K562 (cell line): ENCODE measurements at regions not wholly inside any gene's neighbourhood (a gene's known extent, or its start where the extent isn't known, plus 50 kb on each side); places are given as distances from the start of the nearest gene placed in this dataset.

Experiments used
- ATAC-seq: fragments of 200-7000 bp; cut with Tn5 transposase; 3 replicates; pipeline ENCODE4 v1.9.1; 2020; ENCODE audit warnings: moderate library complexity
- BruUV-seq: library from RNA; stranded (reverse); fragments of 400-500 nt; replicated peaks from 2 replicates; lab custom pipeline; 2021; lab: Mats Ljungman, UMichigan
- CTCF ChIA-PET: fragments of 300-600 bp; formaldehyde crosslinking; extraction: SDS; loops from one replicate; lab custom pipeline; 2021; ENCODE audit warnings: low intra/inter-chr PET ratio; lab: Yijun Ruan, JAX
- POLR2A ChIA-PET: fragments of 300-600, 350-650 bp; sonication (Branson Sonifier 250); formaldehyde crosslinking; extraction: SDS; loops from one replicate; lab custom pipeline; 2021; ENCODE audit warnings: antibody characterized with exemption, inconsistent platforms; lab: Yijun Ruan, JAX
- DNase-seq, 4 experiments: peaks; one replicate each; pipeline versions ENCODE4 v3.0.0 to v3.0.0-alpha.2; 2011 to 2018; ENCODE audit warnings: low spot score in 3 of 4, mixed read lengths in 3 of 4; ENCODE audit errors: extremely low read depth in 1 of 4
- FAIRE-seq: peaks from 2 replicates; lab custom pipeline; 2011; peaks lifted over from hg19 to GRCh38; lab: Jason Lieb, UNC
- H2AFZ ChIP-seq: 2 replicates; pipeline ENCODE4 v1.6.0; 2011; ENCODE audit warnings: low read depth, low read length, control low read depth, inconsistent platforms
- H3K27ac ChIP-seq: fragments of 200-600 bp; 3 replicates; pipeline ENCODE4 v1.8.0; 2011; ENCODE audit warnings: low read depth, mild to moderate bottlenecking, control low read depth, inconsistent platforms, low read length, moderate library complexity, mixed read lengths; ENCODE audit errors: extremely low read depth
- H3K27me3 ChIP-seq, 2 experiments: fragments of 300-600 bp in 1 of 2; 2 replicates in 1 of 2; 3 replicates in 1 of 2; pipeline versions ENCODE4 v1.6.0 to v1.8.0; 2011; ENCODE audit warnings: inconsistent platforms in 2 of 2, low read length in 2 of 2, mild to moderate bottlenecking in 1 of 2, mixed read lengths in 1 of 2, moderate library complexity in 1 of 2; ENCODE audit not compliant: control insufficient read depth in 2 of 2, insufficient read depth in 2 of 2
- H3K36me3 ChIP-seq: fragments of 300-600 bp; 3 replicates; pipeline ENCODE4 v1.8.0; 2011; ENCODE audit warnings: mild to moderate bottlenecking, low read length, inconsistent platforms; ENCODE audit not compliant: control insufficient read depth, insufficient read depth
- H3K4me1 ChIP-seq, 2 experiments: fragments of 200-600 bp in 1 of 2; replicated peaks in 1 of 2; 2 replicates in 1 of 2; 3 replicates in 1 of 2; pipeline versions ENCODE4 v1.5.1 to v1.8.0; 2011; ENCODE audit warnings: inconsistent platforms in 2 of 2, low read length in 2 of 2, mild to moderate bottlenecking in 1 of 2, mixed read lengths in 1 of 2, moderate library complexity in 1 of 2; ENCODE audit not compliant: control insufficient read depth in 2 of 2, insufficient read depth in 2 of 2
- H3K4me2 ChIP-seq: 2 replicates; pipeline ENCODE4 v1.6.1; 2011; ENCODE audit warnings: low read length, control low read depth, inconsistent platforms, mixed read lengths; ENCODE audit not compliant: insufficient read depth
- H3K4me3 ChIP-seq: fragments of 200-600 bp; sonication (generic), shearing (Covaris generic); 2 replicates; pipeline ENCODE4 v1.5.1; 2016; ENCODE audit warnings: control low read depth, inconsistent platforms
- H3K79me2 ChIP-seq: fragments of 200-600 bp; 3 replicates; pipeline ENCODE4 v1.8.0; 2011; ENCODE audit warnings: low read length, inconsistent platforms; ENCODE audit not compliant: control insufficient read depth, insufficient read depth
- H3K9ac ChIP-seq, 2 experiments: 2 replicates each; pipeline versions ENCODE4 v1.6.0 to v1.6.1; 2011; ENCODE audit warnings: low read depth in 2 of 2, low read length in 2 of 2, control low read depth in 1 of 2, inconsistent platforms in 1 of 2, mild to moderate bottlenecking in 1 of 2, mixed read lengths in 1 of 2; ENCODE audit not compliant: insufficient read depth in 1 of 2
- H3K9me1 ChIP-seq: one replicate; pipeline ENCODE4 v1.6.0; 2011; ENCODE audit warnings: inconsistent platforms, mild to moderate bottlenecking, low read length, moderate library complexity; ENCODE audit not compliant: control insufficient read depth, insufficient read depth
- H3K9me3 ChIP-seq: replicated peaks from 2 replicates; pipeline ENCODE4 v1.5.1; 2011; ENCODE audit warnings: low read depth, low read length, inconsistent platforms; ENCODE audit not compliant: control insufficient read depth, insufficient read depth
- H4K20me1 ChIP-seq: replicated peaks from 2 replicates; pipeline ENCODE4 v1.6.1; 2011; ENCODE audit warnings: low read length, inconsistent platforms, mixed read lengths; ENCODE audit not compliant: control insufficient read depth, insufficient read depth
- C11orf30 ChIP-seq: fragments of 450-650 bp; IDR thresholded peaks from 2 replicates; pipeline ENCODE4 v1.6.1; 2016; ENCODE audit warnings: low read depth, mild to moderate bottlenecking
- CTCFL ChIP-seq: IDR thresholded peaks from 2 replicates; pipeline ENCODE4 v1.6.1; 2011; ENCODE audit warnings: borderline replicate concordance, low read depth, mild to moderate bottlenecking, moderate library complexity, low read length; ENCODE audit not compliant: insufficient read depth, poor library complexity, severe bottlenecking
- E4F1 ChIP-seq: fragments of 250-450 bp; sonication (Bioruptor Pico); IDR thresholded peaks from 2 replicates; pipeline ENCODE4 v1.5.0; 2021; ENCODE audit warnings: mild to moderate bottlenecking, borderline replicate concordance
- ELF1 ChIP-seq: fragments of 200-800 bp; sonication (Bioruptor generic); IDR thresholded peaks from 2 replicates; pipeline ENCODE4 v1.6.1; 2016; ENCODE audit warnings: missing genetic modification characterization, missing compliant biosample characterization
- ELF2 ChIP-seq: fragments of 250-450 bp; sonication (Bioruptor Pico); IDR thresholded peaks from 2 replicates; pipeline ENCODE4 v1.5.0; 2021; ENCODE audit warnings: mild to moderate bottlenecking
- GTF2E2 ChIP-seq: fragments of 200-800 bp; sonication (Bioruptor generic); IDR thresholded peaks from 2 replicates; pipeline ENCODE4 v1.6.1; 2016; ENCODE audit warnings: missing genetic modification characterization, missing compliant biosample characterization
- NR2F6 ChIP-seq: fragments of 450-650 bp; formaldehyde crosslinking; IDR thresholded peaks from 2 replicates; pipeline ENCODE4 v1.4.0; 2020; ENCODE audit warnings: mild to moderate bottlenecking
- PTBP1 ChIP-seq: fragments of 200-400 bp; formaldehyde crosslinking; IDR thresholded peaks from 2 replicates; pipeline ENCODE4 v1.6.1; 2017; ENCODE audit warnings: low read depth, low read length
- PTRF ChIP-seq: fragments of 450-650 bp; IDR thresholded peaks from 2 replicates; pipeline ENCODE4 v1.6.1; 2016; ENCODE audit warnings: mild to moderate bottlenecking, missing genetic modification characterization, missing compliant biosample characterization
- SAP30 ChIP-seq: fragments of 200-600 bp; sonication (generic); IDR thresholded peaks from 2 replicates; pipeline ENCODE4 v1.6.1; 2012; ENCODE audit warnings: borderline replicate concordance, low read depth, mild to moderate bottlenecking, moderate library complexity, low read length, control low read depth, inconsistent platforms; ENCODE audit not compliant: insufficient read depth, poor library complexity, severe bottlenecking
- SIRT6 ChIP-seq: IDR thresholded peaks from one replicate; pipeline ENCODE4 v1.6.1; 2012; ENCODE audit warnings: low read depth, mild to moderate bottlenecking, control low read depth, inconsistent platforms, low read length, moderate library complexity
- STAG1 ChIP-seq: sonication (generic); formaldehyde crosslinking; IDR thresholded peaks from 2 replicates; pipeline ENCODE4 v1.5.0; 2020; ENCODE audit warnings: missing genetic modification reagents, borderline replicate concordance
- TAF9B ChIP-seq: fragments of 450-650 bp; IDR thresholded peaks from 2 replicates; pipeline ENCODE4 v1.6.1; 2018; ENCODE audit warnings: mild to moderate bottlenecking; ENCODE audit not compliant: partially characterized antibody
- WGBS: fragments of 100-300 bp; shearing (Covaris generic); methylation state at CpG from one replicate; pipeline ENCODE4 v1.1.6; 2016; ENCODE audit warnings: low coverage, mixed read lengths; ENCODE audit not compliant: insufficient coverage; ENCODE audit errors: missing lambda C conversion rate; 5-methylcytosine and 5-hydroxymethylcytosine counted together
- in situ Hi-C: fragments of 300-500 bp; cut with MboI; formaldehyde crosslinking; loops from 4 replicates; pipeline ENCODE4 v1.15.0; 2018; ENCODE audit warnings: inconsistent platforms, mixed read lengths
- intact Hi-C: fragments of 100-400 bp; cut with micrococcal nuclease; formaldehyde crosslinking; loops from 2 replicates; pipeline ENCODE4 v1.14.2; 2022
- TF ChIP-seq, protein P1 (sequence below): sonication (generic); formaldehyde crosslinking; IDR thresholded peaks from 2 replicates; pipeline ENCODE4 v1.8.1; 2022; ENCODE audit warnings: missing genetic modification reagents

DNA sequence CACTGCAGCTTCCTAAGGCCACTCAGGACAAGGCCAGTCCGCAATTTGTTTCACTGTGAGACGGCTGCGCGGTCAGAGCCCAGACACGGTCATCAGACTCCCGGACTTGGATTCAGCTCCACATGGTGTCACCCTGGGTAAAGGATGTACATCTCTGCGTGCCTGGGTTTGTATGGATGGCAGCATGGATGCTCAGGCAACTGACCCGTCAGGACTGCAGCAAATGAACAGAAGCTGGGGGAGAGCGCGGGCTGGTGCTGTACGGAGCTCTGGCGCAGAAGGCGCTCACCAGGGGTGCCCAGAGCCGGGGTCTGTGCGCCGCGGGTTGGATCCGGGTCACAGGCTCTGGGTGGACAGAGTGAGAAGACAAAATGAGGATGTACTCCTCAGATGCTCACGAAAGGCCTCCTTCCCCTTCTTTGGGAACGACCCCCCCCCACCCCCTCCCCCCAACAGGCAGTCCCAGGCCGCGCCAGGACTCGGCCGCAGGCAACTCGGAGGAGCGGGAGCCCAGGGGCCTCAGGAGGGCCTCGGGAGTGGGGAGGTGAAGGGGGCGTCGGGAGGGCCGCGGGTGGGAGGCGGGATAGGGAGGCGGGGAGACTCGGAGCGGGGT is 92.4 kb downstream of the CXCL12 start:
- no peak overlapping the region for H2AFZ ChIP-seq
- in situ Hi-C loops = no loop called here
- H4K20me1 ChIP-seq = no peaks in the 10 kb centered on the region
- H3K79me2 ChIP-seq = no peaks in the 10 kb centered on the region
- ChIA-PET POLR2A (interaction anchor here (1.0 kb wide), 1 partner anchor 10 kb away, joined by 3 read pairs; no protein-coding TSS in a partner anchor), CTCF (no interaction called here)
- peaks cover 2 to 31% of the 10 kb centered on the region in 2 experiments; a peak in 3 of 5 replicates for H3K27me3 ChIP-seq
- no peak for TF ChIP-seq STAG1 (CRISPR knock-in tag)
- no peak for TF ChIP-seq SIRT6
- no peak for TF ChIP-seq SAP30
- TF ChIP-seq E4F1 = no peak
- TF ChIP-seq, protein P1, sequence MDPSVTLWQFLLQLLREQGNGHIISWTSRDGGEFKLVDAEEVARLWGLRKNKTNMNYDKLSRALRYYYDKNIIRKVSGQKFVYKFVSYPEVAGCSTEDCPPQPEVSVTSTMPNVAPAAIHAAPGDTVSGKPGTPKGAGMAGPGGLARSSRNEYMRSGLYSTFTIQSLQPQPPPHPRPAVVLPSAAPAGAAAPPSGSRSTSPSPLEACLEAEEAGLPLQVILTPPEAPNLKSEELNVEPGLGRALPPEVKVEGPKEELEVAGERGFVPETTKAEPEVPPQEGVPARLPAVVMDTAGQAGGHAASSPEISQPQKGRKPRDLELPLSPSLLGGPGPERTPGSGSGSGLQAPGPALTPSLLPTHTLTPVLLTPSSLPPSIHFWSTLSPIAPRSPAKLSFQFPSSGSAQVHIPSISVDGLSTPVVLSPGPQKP (CRISPR knock-in tag) = no peak
- no peak for TF ChIP-seq PTRF (tag)
- no peak for TF ChIP-seq GTF2E2
- no peak for TF ChIP-seq ELF1
- no peak for TF ChIP-seq ELF2 (CRISPR knock-in tag)
- no peak for TF ChIP-seq TAF9B
- TF ChIP-seq NR2F6 (CRISPR knock-in tag) = no peak
- TF ChIP-seq CTCFL = no peak
- TF ChIP-seq PTBP1 = no peak
- TF ChIP-seq C11orf30 = no peak
- no peaks in the 10 kb centered on the region for H3K9me3 ChIP-seq
- no peak overlapping the region for H3K9ac ChIP-seq
- whole genome bisulfite sequencing = 3% methylated on average over 25 of the region's 35 CpGs
- H3K9me1 ChIP-seq = no peaks in the 10 kb centered on the region
- no peak overlapping the region for H3K27ac ChIP-seq
- intact Hi-C loops = no loop called here
- no peak for FAIRE-seq
- H3K4me2 ChIP-seq = no peak overlapping the region
- no TSS peak for BruUV-seq
- DNase-seq = no peak
- no peak overlapping the region for H3K4me3 ChIP-seq
- H3K36me3 ChIP-seq = no peaks in the 10 kb centered on the region
- peaks cover 0 to 7% of the 10 kb centered on the region in 2 experiments; a peak in 1 of 5 replicates for H3K4me1 ChIP-seq
- peak; percentile 48 for ATAC-seq
